Activated naive CD4-positive, alpha-beta T cell treated with anti-CD3 and anti-CD28 coated beads, Interleukin-2, amount 10 ng/mL, durations not matched to agents 7 days and 5 days (primary cell): ENCODE measurements at regions not wholly inside any gene's neighbourhood (a gene's known extent, or its start where the extent isn't known, plus 50 kb on each side); places are given as distances from the start of the nearest gene placed in this dataset.
"Not testable (repeated sequence)": the region's sequence is repeated elsewhere in the genome, so short reads cannot be mapped to it uniquely, and the experiment has no call there.

ENCODE experiments used
- CTCF ChIA-PET: fragments of 350-600 bp; sonication (Branson Sonifier 250); formaldehyde crosslinking; loops from one replicate; lab custom pipeline; 2021; ENCODE audit warnings: antibody characterized with exemption; lab: Charles Lee
- DNase-seq: peaks from one replicate; pipeline ENCODE4 v3.0.0-alpha.2; 2020
- H3K27ac Mint-ChIP-seq: one replicate; pipeline ENCODE4 v1.8.0; 2021; ENCODE audit warnings: mild to moderate bottlenecking, moderate library complexity, mixed read lengths
- H3K27me3 Mint-ChIP-seq: one replicate; pipeline ENCODE4 v1.8.0; 2021; ENCODE audit warnings: mild to moderate bottlenecking, mixed read lengths
- H3K36me3 Mint-ChIP-seq: one replicate; pipeline ENCODE4 v1.8.0; 2021; ENCODE audit warnings: mixed read lengths
- H3K4me1 Mint-ChIP-seq: one replicate; pipeline ENCODE4 v1.8.0; 2021; ENCODE audit warnings: mixed read lengths
- H3K4me3 Mint-ChIP-seq: one replicate; pipeline ENCODE4 v1.8.0; 2021; ENCODE audit warnings: mild to moderate bottlenecking, moderate library complexity, mixed read lengths
- H3K9me3 Mint-ChIP-seq: one replicate; pipeline ENCODE4 v1.8.0; 2021; ENCODE audit warnings: mixed read lengths

- Mint-ChIP-seq H3K4me3 (no peak overlapping the region), H3K27me3 (no peaks in the 10 kb centered on the region), H3K27ac (no peak overlapping the region), H3K4me1 (no peaks in the 10 kb centered on the region), H3K9me3 (peaks cover 4% of the 10 kb centered on the region), H3K36me3 (peaks cover 2% of the 10 kb centered on the region)
- CTCF ChIA-PET: no interaction called here
- no peak for DNase-seq
These were observed 153.7 kb downstream of the EVA1A start for GRCh38 chr2:75407038-75407530.

GRCh38 chr2:75406131-75406581 lies 154.6 kb downstream of the EVA1A start:
- no peak for DNase-seq
- Mint-ChIP-seq H3K27me3 (no peaks in the 10 kb centered on the region), H3K36me3 (peaks cover 2% of the 10 kb centered on the region), H3K27ac (no peak overlapping the region), H3K4me3 (no peak overlapping the region), H3K9me3 (peaks cover 4% of the 10 kb centered on the region), H3K4me1 (no peaks in the 10 kb centered on the region)
- CTCF ChIA-PET: interaction anchor here (1.9 kb wide), 1 partner anchor 341 kb away, joined by 11 read pairs; no protein-coding TSS in a partner anchor

- no peak for DNase-seq
- Mint-ChIP-seq H3K27me3 (no peaks in the 10 kb centered on the region), H3K4me1 (no peaks in the 10 kb centered on the region), H3K36me3 (no peaks in the 10 kb centered on the region), H3K4me3 (no peak overlapping the region), H3K9me3 (no peaks in the 10 kb centered on the region), H3K27ac (no peak overlapping the region)
- CTCF ChIA-PET: interaction anchor here (0.8 to 1.9 kb wide), 5 partner anchors 10 to 486 kb away, joined by 3 to 11 read pairs (median 4); partner anchors contain the start of gene TACR1
These were observed 155.7 kb downstream of the EVA1A start for GRCh38 chr2:75405000-75405399.

GRCh38 chr2:75403991-75404428 lies 156.7 kb downstream of the EVA1A start:
- H3K4me1 Mint-ChIP-seq: no peaks in the 10 kb centered on the region
- DNase-seq: no peak
- H3K36me3 Mint-ChIP-seq: no peaks in the 10 kb centered on the region
- CTCF ChIA-PET: interaction anchor here (1.6 to 1.9 kb wide), 2 partner anchors 11 to 339 kb away, joined by 4 to 11 read pairs; no protein-coding TSS in a partner anchor
- H3K4me3 Mint-ChIP-seq: no peak overlapping the region
- H3K9me3 Mint-ChIP-seq: no peaks in the 10 kb centered on the region
- H3K27ac Mint-ChIP-seq: no peak overlapping the region
- H3K27me3 Mint-ChIP-seq: no peaks in the 10 kb centered on the region

- CTCF ChIA-PET: no interaction called here
- H3K36me3 Mint-ChIP-seq: no peaks in the 10 kb centered on the region
- H3K27ac Mint-ChIP-seq: no peak overlapping the region
- no peaks in the 10 kb centered on the region for H3K9me3 Mint-ChIP-seq
- no peaks in the 10 kb centered on the region for H3K4me1 Mint-ChIP-seq
- H3K4me3 Mint-ChIP-seq: no peak overlapping the region
- DNase-seq: no peak
- H3K27me3 Mint-ChIP-seq: no peaks in the 10 kb centered on the region
These were observed 164.4 kb downstream of the EVA1A start for GRCh38 chr2:75396314-75396713.

- not testable (repeated sequence) for DNase-seq, H3K36me3 Mint-ChIP-seq, H3K4me3 Mint-ChIP-seq
These were observed 166.0 kb downstream of the EVA1A start for GRCh38 chr2:75394764-75395163.

GRCh38 chr2:75390169-75390568 lies 170.6 kb downstream of the EVA1A start:
- no peak for DNase-seq
- no peaks in the 10 kb centered on the region for H3K4me1 Mint-ChIP-seq
- H3K9me3 Mint-ChIP-seq: no peaks in the 10 kb centered on the region
- CTCF ChIA-PET: no interaction called here
- H3K27me3 Mint-ChIP-seq: no peaks in the 10 kb centered on the region
- no peak overlapping the region for H3K4me3 Mint-ChIP-seq
- no peaks in the 10 kb centered on the region for H3K36me3 Mint-ChIP-seq
- no peak overlapping the region for H3K27ac Mint-ChIP-seq

More at GRCh38 chr2:75394764-75395163, 166.0 kb downstream of the EVA1A start:
- H3K27me3 Mint-ChIP-seq, H3K4me1 Mint-ChIP-seq, H3K9me3 Mint-ChIP-seq, CTCF ChIA-PET, H3K27ac Mint-ChIP-seq: not testable (repeated sequence)

GRCh38 chr2:75389271-75389670 lies 171.5 kb downstream of the EVA1A start:
- no peaks in the 10 kb centered on the region for H3K27me3 Mint-ChIP-seq

GRCh38 chr2:75381032-75381431 lies 179.7 kb downstream of the EVA1A start:
- H3K4me3 Mint-ChIP-seq: no peak overlapping the region
- CTCF ChIA-PET: no interaction called here
- no peaks in the 10 kb centered on the region for H3K9me3 Mint-ChIP-seq
- no peaks in the 10 kb centered on the region for H3K36me3 Mint-ChIP-seq
- no peaks in the 10 kb centered on the region for H3K27me3 Mint-ChIP-seq
- no peak overlapping the region for H3K27ac Mint-ChIP-seq
- DNase-seq: no peak
- H3K4me1 Mint-ChIP-seq: no peaks in the 10 kb centered on the region

More at GRCh38 chr2:75389271-75389670, 171.5 kb downstream of the EVA1A start:
- Mint-ChIP-seq H3K27ac (no peak overlapping the region), H3K9me3 (no peaks in the 10 kb centered on the region), H3K36me3 (no peaks in the 10 kb centered on the region), H3K4me1 (no peaks in the 10 kb centered on the region), H3K4me3 (no peak overlapping the region)
- CTCF ChIA-PET: no interaction called here
- DNase-seq: no peak

GRCh38 chr2:75379476-75380210 lies 180.3 kb upstream of the TACR1 start:
- H3K27me3 Mint-ChIP-seq: no peaks in the 10 kb centered on the region
- H3K4me3 Mint-ChIP-seq: no peak overlapping the region
- DNase-seq: no peak
- no peak overlapping the region for H3K27ac Mint-ChIP-seq
- no peaks in the 10 kb centered on the region for H3K4me1 Mint-ChIP-seq
- CTCF ChIA-PET: no interaction called here
- H3K9me3 Mint-ChIP-seq: no peaks in the 10 kb centered on the region
- no peaks in the 10 kb centered on the region for H3K36me3 Mint-ChIP-seq

GRCh38 chr2:75375646-75376582 lies 176.6 kb upstream of the TACR1 start:
- Mint-ChIP-seq H3K4me3 (no peak overlapping the region), H3K27ac (no peak overlapping the region), H3K4me1 (no peaks in the 10 kb centered on the region), H3K9me3 (peaks cover 5% of the 10 kb centered on the region), H3K36me3 (no peaks in the 10 kb centered on the region), H3K27me3 (no peaks in the 10 kb centered on the region)
- CTCF ChIA-PET: no interaction called here
- DNase-seq: no peak

- CTCF ChIA-PET, H3K27ac Mint-ChIP-seq, H3K4me1 Mint-ChIP-seq, H3K36me3 Mint-ChIP-seq, H3K4me3 Mint-ChIP-seq, H3K27me3 Mint-ChIP-seq: not testable (repeated sequence)
- DNase-seq: peak; percentile 23
- H3K9me3 Mint-ChIP-seq: peaks cover 15% of the 10 kb centered on the region
These were observed 175.2 kb upstream of the TACR1 start for GRCh38 chr2:75374414-75374957.

GRCh38 chr2:75367401-75367800 lies 168.1 kb upstream of the TACR1 start:
- Mint-ChIP-seq H3K9me3 (peaks cover 13% of the 10 kb centered on the region), H3K4me3 (no peak overlapping the region), H3K27me3 (no peaks in the 10 kb centered on the region), H3K4me1 (no peaks in the 10 kb centered on the region), H3K36me3 (no peaks in the 10 kb centered on the region), H3K27ac (no peak overlapping the region)
- no peak for DNase-seq
- CTCF ChIA-PET: no interaction called here

- Mint-ChIP-seq H3K27me3 (no peaks in the 10 kb centered on the region), H3K27ac (no peak overlapping the region), H3K9me3 (peaks cover 2% of the 10 kb centered on the region), H3K36me3 (no peaks in the 10 kb centered on the region), H3K4me3 (no peak overlapping the region), H3K4me1 (no peaks in the 10 kb centered on the region)
- no peak for DNase-seq
- CTCF ChIA-PET: no interaction called here
These were observed 162.2 kb upstream of the TACR1 start for GRCh38 chr2:75361486-75361885.
